CD4-positive, alpha-beta T cell treated with Interleukin-4 for 1 hour (primary cell): ENCODE measurements at regions not wholly inside any gene's neighbourhood (a gene's known extent, or its start where the extent isn't known, plus 50 kb on each side); places are given as distances from the start of the nearest gene placed in this dataset.

Source experiments
- DNase-seq, 2 donors: peaks; one replicate each; pipeline ENCODE4 v3.0.0-alpha.2; 2020 to 2022

GRCh38 chr6:105469946-105470345, 67.1 kb upstream of the PREP start:
- no peak for DNase-seq

GRCh38 chr6:105468850-105469249, 66.0 kb upstream of the PREP start:
- no peak for DNase-seq

- no peak for DNase-seq
Observed at GRCh38 chr6:105460860-105461259, 58.0 kb upstream of the PREP start.

GRCh38 chr6:105459864-105460263, 57.0 kb upstream of the PREP start:
- DNase-seq, result no peak

- DNase-seq, result peak; percentile 30 to 54
Observed at GRCh38 chr6:105459049-105459448, 56.2 kb upstream of the PREP start.

GRCh38 chr6:105458551-105458950, 55.7 kb upstream of the PREP start:
- DNase-seq, result peak in 1 of 2 donors; percentile 32

GRCh38 chr6:105458084-105458483, 55.2 kb upstream of the PREP start:
- DNase-seq, result peak in 1 of 2 donors; percentile 29

- no peak for DNase-seq
Observed at GRCh38 chr6:105453968-105454367, 51.1 kb upstream of the PREP start.

- peak; percentile 72 to 77 for DNase-seq
Observed at GRCh38 chr6:105452924-105453756, 50.3 kb upstream of the PREP start.
